ENCODE measurements at regions not wholly inside any gene's neighbourhood (a gene's known extent, or its start where the extent isn't known, plus 50 kb on each side); places are given as distances from the start of the nearest gene placed in this dataset.

DNA sequence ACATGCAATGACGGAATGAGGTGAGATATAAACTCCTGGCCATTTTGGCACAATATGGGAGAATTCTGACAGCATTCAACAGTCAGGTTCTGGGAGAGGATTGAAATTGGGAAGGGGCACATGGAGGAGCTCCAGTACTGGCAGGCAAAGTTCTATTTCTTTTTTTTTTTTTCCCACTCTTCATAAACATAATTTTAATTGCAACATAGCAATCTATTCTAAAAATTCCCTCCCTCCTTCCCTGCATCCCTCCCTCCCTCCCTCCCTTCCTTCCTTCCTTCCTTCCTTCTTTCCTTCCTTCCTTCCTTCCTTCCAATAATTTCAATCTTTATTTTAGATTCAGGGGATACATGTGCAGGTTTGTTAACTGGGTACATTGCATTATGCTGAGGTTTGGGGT, 93.2 kb downstream of the PTCSC3 start:
- no peak for DNase-seq (ENCODE audit: low read depth)

- no peak for DNase-seq (ENCODE audit: low read depth)
Observed at GRCh38 chr14:36078080-36078479, 98.4 kb downstream of the PTCSC3 start.

DNA sequence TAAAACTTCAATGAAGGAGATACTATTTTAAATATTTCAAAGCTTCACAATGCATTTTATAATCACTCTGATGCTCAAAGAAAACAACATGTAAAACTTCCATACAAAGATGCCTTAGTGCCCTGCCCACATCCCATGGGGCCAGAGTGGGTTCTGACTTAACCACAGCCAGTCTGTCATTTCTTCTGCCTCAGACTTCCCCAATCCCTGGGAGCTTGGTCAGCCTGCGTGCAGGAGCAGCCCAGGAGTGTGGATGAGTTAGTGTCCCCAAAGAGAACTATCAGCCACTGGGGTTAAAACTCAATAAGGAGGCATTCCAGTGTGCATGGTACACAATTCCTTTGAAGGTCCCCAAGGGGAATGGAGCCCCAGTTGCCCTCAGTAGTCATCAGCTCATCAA, 100.3 kb downstream of the PTCSC3 start:
- no peak for DNase-seq (ENCODE audit: low read depth)

- no peak for DNase-seq (ENCODE audit: low read depth)
Observed at GRCh38 chr14:36075203-36075602, 101.3 kb downstream of the PTCSC3 start.

DNA sequence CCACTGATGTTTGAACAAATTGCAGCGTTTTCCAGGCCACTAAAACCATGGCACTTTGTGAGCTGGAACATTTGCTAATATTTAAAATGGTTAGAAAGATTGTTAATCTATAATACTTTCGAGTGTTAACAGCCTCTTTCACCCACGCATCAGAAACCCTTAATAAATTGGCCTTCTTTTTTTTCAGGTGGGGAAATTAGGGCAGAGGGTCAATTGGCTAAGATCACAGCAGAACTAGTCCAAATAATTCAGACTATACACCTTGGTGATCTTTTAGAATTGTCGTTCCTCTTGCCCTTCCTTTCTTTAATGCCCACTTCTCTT, 105.8 kb downstream of the PTCSC3 start:
- no peak for DNase-seq (ENCODE audit: low read depth)

DNA sequence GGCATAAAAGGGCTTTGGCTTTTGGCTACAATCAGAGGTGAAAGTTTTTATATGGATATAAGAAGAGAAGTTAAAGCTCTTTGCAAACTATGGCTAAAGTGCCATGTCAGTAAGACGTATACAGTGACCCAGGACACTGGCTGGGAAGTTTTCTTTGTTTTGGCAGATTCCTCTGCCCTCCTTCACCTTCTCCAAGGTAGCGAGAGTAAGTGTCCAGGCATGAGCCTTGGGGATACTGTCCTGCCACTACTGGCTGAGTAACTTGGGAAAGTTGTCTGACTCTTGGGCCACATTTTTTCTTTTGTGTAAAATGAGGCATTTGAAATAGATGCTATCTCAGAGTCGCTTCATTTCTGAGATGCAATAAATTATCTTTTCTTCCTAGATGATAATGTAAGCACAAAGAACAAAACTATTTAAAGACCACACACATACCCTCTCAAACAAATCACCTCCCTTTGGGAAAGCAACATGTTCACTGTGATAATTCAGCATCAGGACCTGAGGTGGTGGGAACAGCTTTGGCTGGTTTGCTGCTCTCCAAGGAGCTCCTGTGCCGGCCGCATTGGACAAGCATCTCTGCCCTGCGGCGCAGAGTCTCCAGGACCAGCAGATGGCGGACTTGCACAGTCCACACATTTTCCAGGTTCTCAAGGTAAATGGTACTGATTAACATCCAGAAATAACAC, 106.3 kb downstream of the PTCSC3 start:
- DNase-seq (ENCODE audit: low read depth), result peak; percentile 66

DNA sequence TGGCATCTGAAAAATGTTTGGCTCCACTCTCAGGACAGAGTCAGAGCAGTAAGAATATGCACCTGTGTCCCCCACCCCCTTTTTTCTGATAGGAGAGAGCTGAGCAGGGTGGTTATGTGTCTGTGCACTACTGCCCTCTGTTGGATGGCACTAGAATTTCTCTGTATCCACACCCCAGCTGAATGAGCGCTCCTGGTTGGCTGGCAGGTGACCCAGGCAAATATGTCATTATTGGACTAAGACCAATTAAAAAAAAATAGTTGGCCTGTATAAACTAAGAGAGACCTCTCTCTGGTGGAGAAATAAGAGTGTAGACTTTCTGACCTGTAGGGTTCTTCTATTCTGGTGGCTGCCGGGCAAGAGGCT, 107.0 kb downstream of the PTCSC3 start:
- peak; percentile 37 for DNase-seq (ENCODE audit: low read depth)

- peak; percentile 23 for DNase-seq (ENCODE audit: low read depth)
Observed at GRCh38 chr14:36068777-36069534, 107.6 kb downstream of the PTCSC3 start.

GRCh38 chr14:36067428-36068187, 108.9 kb downstream of the PTCSC3 start:
- DNase-seq (ENCODE audit: low read depth), result no peak

DNA sequence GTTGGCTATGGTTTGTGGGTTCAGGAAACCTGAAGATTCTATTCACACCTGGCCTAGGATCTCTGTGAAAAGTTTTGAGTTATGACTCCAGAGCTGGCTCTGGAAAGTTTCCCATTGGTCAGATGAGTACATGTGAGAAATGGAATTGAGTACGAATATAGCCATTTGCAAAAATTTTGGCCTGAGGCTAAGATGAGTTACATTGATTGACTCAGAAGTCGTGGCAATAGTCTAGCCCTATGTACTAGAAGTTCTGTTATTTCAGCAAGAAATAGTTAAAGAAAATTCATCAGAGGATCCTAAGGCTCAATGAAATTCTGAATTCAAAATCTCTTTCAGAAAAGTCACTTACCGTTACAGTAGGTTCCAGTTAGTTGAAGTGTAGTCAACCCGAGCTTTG, 109.9 kb downstream of the PTCSC3 start:
- peak; percentile 16 for DNase-seq (ENCODE audit: low read depth)

DNA sequence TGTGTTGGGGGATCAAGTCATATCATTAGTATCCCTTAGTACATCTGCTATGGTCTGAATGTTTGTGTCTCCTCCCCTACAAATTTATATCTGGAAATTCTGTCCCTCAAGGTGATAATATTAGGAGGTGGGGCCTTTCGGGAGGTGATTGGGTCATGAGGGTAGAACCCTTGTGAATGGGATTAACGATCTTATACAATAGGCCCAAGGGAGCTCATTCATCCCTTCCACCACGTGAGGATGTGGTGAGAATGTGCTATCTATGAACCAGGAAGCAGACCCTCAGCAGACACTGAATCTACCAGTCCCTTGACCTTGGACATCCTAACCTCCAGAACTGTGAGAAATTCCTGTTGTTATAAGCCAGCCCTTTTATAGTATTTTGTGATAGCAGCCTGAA, 110.7 kb downstream of the PTCSC3 start:
- no peak for DNase-seq (ENCODE audit: low read depth)

DNA sequence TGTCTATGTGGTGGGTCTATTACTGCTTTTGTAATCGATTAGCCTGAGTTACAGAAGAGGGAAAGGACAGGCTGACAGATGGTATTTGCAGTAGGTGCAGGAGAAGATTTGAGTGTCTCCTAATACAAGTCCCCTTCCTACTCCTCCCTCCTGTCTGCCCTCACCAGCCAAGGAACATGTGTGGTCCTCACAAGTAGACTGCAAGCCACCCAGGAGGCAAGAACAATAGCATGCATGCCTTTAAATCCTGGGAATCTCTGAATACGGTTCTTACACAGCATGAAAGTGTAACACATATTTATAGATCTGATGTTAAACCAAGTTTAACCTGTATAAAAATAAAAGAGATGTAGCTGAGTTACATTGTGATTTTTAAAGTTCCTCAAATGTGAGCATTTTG, 117.0 kb downstream of the PTCSC3 start:
- DNase-seq (ENCODE audit: low read depth), result no peak

GRCh38 chr14:36057452-36058116, 118.9 kb downstream of the PTCSC3 start:
- DNase-seq (ENCODE audit: low read depth), result peak; percentile 24

GRCh38 chr14:36056845-36057244, 119.7 kb downstream of the PTCSC3 start:
- no peak for DNase-seq (ENCODE audit: low read depth)

DNA sequence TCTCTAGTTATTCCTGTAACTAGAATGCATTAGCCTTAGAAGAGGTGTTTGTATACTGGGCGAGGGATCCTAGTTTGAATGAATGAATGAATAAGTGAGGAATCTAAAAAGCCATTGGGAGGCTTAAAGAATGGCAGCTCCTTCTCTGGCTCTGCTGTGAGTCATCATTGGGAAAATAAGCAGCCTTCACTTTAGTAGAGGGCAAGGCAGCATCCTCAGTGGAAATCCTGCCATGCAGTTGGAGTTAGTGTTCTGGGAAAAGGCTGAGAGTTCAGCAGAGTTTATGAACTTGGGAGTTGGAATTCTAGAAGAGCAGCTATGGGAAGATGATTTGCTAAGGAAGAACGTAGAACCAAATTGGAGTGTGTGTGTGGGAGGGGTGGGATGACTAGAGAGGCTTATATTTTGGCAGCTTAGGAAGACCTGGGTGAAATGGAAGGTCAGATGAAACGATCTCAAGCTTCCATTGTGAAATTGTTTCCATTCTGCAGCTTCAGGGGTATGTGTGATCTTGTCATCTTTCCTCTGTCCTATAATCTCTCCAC, 120.8 kb downstream of the PTCSC3 start:
- DNase-seq (ENCODE audit: low read depth), result no peak

DNA sequence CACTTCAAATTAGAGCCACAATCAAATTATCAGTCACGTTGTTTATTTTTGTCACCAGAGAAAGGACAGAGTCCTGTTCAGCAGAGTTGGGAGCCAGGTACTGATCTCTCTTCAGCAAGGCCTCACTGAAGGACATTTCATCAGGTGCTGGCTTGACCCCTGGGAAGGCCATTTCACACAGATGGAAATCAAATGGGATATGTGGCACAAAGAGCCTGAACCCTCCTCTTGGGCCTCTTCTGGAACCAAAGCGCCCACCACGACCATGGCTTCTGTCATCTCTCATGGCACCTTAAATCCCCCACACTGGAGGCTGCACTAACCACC, 121.5 kb downstream of the PTCSC3 start:
- no peak for DNase-seq (ENCODE audit: low read depth)

DNA sequence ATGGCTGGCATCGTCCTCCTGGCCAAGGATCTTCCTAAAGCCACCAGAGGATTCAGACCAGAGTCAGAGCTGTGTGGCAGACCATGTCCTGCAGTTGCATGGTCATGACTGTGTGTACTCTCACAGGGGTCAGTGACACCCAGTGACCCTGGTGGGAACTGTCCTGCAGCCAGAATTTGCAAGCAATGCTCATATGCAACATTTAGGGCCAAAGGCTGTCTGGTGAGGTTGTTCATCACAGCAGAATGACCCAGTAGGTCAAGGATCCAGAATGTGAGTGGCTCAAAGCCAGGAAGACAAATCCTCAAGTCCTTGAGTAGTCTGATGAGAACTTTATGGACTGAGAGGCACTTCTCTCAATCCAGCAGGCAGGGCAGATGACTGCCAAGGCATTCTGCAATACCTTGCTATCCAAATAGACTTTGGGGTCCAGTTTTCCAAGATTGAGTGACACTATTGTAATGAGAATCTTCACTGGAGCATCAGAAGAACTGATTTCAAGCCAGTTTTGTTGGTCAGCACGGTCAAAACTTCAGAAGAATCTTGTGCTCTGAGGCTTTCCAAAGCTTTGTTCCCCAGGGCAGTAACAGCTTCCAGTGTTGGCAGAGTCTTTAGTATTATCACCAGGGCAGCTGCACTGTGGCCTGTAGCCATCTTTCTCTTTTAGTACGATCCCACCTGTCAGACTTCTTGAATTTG, 122.0 kb downstream of the PTCSC3 start:
- no peak for DNase-seq (ENCODE audit: low read depth)

- DNase-seq (ENCODE audit: low read depth), result no peak
Observed at GRCh38 chr14:36052681-36053080, 123.8 kb downstream of the PTCSC3 start.

DNA sequence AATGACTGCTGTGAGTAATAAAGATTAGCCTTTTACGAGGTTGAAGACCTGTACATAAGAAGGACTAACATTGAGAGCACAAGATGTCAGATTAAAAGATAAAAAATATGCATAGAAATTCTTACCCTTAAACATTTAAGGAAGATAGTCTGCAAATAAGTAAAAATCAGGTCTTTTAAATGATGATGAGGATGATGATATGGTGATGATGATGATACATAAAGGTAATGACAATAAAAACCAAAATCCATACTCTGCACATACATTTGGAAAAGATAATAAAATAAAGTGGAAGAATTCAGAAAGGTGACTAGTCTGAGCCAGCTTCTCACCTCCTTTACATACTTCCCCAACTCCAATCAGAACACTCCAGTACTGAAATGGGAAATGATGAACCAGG, 124.5 kb downstream of the PTCSC3 start:
- DNase-seq (ENCODE audit: low read depth), result no peak

DNA sequence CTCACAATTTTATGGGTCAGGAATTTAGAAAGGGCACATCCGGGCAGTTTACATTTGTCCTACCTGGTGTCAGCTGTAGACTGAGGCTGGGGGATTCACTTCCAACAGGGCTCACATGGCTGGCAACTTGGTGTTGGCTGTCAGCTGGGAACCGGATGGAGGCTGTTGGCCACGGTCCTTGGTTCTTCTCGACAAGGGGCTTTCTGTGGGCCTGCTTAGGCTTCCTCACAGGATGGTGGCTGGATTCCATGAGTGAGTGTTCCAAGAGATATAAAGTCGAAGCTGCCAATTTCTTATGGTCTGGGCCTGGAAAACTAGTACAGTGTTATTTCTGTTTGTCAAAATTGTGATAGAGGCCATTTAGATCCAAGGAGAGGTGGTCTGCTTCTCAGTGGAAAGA, 127.9 kb downstream of the PTCSC3 start:
- DNase-seq (ENCODE audit: low read depth), result no peak

GRCh38 chr14:36047912-36048311, 128.6 kb downstream of the PTCSC3 start:
- no peak for DNase-seq (ENCODE audit: low read depth)

DNA sequence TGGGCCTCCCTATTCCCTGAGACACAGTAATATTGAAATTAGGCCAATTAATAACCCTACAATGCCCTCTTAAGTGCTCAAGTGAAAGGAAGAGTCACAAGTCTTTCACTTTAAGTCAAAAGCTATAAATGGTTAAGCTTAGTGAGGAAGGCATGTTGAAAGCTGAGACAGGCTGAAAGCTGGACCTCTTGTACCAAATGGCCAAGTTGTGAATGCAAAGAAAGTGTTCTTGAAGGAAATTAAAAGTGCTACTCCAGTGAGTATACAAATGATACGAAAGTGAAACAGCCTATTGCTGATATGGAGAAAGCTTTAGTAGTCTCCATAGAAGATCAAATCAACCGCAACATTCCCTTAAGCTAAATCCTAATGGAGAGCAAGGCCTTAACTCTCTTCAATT, 140.8 kb downstream of the PTCSC3 start:
- no peak for DNase-seq (ENCODE audit: low read depth)
